ENCODE measurements at regions not wholly inside any gene's neighbourhood (a gene's known extent, or its start where the extent isn't known, plus 50 kb on each side); places are given as distances from the start of the nearest gene placed in this dataset.

GRCh38 chr4:12123707-12124106, 695.0 kb upstream of the HS3ST1 start:
- TF ChIP-seq POLR2A (IDR thresholded peaks at IDR 0.05) (no peak), CTCF (IDR thresholded peaks at IDR 0.05 in 4 of 5, conservative IDR thresholded peaks at IDR 0.05 in 1 of 5) (no peak)
